CD14-positive monocyte (primary cell): ENCODE measurements at regions not wholly inside any gene's neighbourhood (a gene's known extent, or its start where the extent isn't known, plus 50 kb on each side); places are given as distances from the start of the nearest gene placed in this dataset.

Source experiments
- DNase-seq, 3 donors: peaks; one replicate each; pipeline ENCODE4 v3.0.0-alpha.2; 2011 to 2022
- H2AFZ ChIP-seq: 2 replicates; pipeline ENCODE4 v1.6.0; 2012; ENCODE audit warnings: mild to moderate bottlenecking, low read depth, low read length, inconsistent platforms; ENCODE audit not compliant: insufficient read depth, poor library complexity, severe bottlenecking
- H3K27ac ChIP-seq, 2 donors: 1 replicate in 1 of 2; 2 replicates in 1 of 2; pipeline ENCODE4 v1.5.1; 2012 to 2013; ENCODE audit warnings: low read length in 2 of 2, control low read depth in 1 of 2, inconsistent platforms in 1 of 2, low read depth in 1 of 2, mild to moderate bottlenecking in 1 of 2
- H3K27me3 ChIP-seq, 2 donors: one replicate each; pipeline versions ENCODE4 v1.6.0 to v1.6.1; 2011 to 2013; ENCODE audit warnings: low read length in 2 of 2; ENCODE audit not compliant: control insufficient read depth in 2 of 2, insufficient read depth in 2 of 2
- H3K36me3 ChIP-seq, 2 donors: replicated peaks in 1 of 2; 1 replicate in 1 of 2; 2 replicates in 1 of 2; pipeline versions ENCODE4 v1.5.1 to v1.6.1; 2012 to 2013; ENCODE audit warnings: low read length in 2 of 2, control low read depth in 1 of 2, inconsistent platforms in 1 of 2, mild to moderate bottlenecking in 1 of 2; ENCODE audit not compliant: insufficient read depth in 2 of 2, control insufficient read depth in 1 of 2
- H3K4me1 ChIP-seq, 2 donors: 1 replicate in 1 of 2; 2 replicates in 1 of 2; pipeline versions ENCODE4 v1.5.1 to v1.6.1; 2012 to 2013; ENCODE audit warnings: low read length in 2 of 2, control low read depth in 1 of 2, inconsistent platforms in 1 of 2, mild to moderate bottlenecking in 1 of 2, moderate library complexity in 1 of 2; ENCODE audit not compliant: insufficient read depth in 2 of 2, control insufficient read depth in 1 of 2
- H3K4me2 ChIP-seq: replicated peaks from 2 replicates; pipeline ENCODE3; 2012; ENCODE audit warnings: low read length, moderate library complexity, mild to moderate bottlenecking; ENCODE audit not compliant: poor library complexity, severe bottlenecking; ENCODE audit errors: extremely low read depth
- H3K4me3 ChIP-seq, 3 experiments: fragments of 200-600 bp in 1 of 3; sonication (generic) in 1 of 3; replicated peaks in 1 of 3; 1 replicate in 2 of 3; 2 replicates in 1 of 3; pipeline ENCODE4 v1.5.1; 2011 to 2013; ENCODE audit warnings: low read length in 3 of 3, mild to moderate bottlenecking in 3 of 3, control low read depth in 2 of 3, low read depth in 2 of 3, inconsistent platforms in 1 of 3, moderate library complexity in 1 of 3
- H3K79me2 ChIP-seq: 2 replicates; pipeline ENCODE4 v1.6.0; 2012; ENCODE audit warnings: mild to moderate bottlenecking, control low read depth, inconsistent platforms, low read length, moderate library complexity; ENCODE audit not compliant: insufficient read depth
- H3K9ac ChIP-seq: 2 replicates; pipeline ENCODE4 v1.6.0; 2017; ENCODE audit warnings: low read length, mild to moderate bottlenecking; ENCODE audit not compliant: insufficient read depth, poor library complexity, severe bottlenecking
- H3K9me3 ChIP-seq, 2 donors: replicated peaks in 1 of 2; 1 replicate in 1 of 2; 2 replicates in 1 of 2; pipeline versions ENCODE4 v1.5.1 to v1.6.1; 2012 to 2013; ENCODE audit warnings: low read length in 2 of 2, control low read depth in 1 of 2; ENCODE audit not compliant: control insufficient read depth in 1 of 2, insufficient read depth in 1 of 2
- H4K20me1 ChIP-seq: 2 replicates; pipeline ENCODE4 v1.6.0; 2012; ENCODE audit warnings: mild to moderate bottlenecking, low read length, control low read depth, moderate library complexity; ENCODE audit not compliant: insufficient read depth
- H3K27ac Mint-ChIP-seq, 7 donors: one replicate each; pipeline ENCODE4 v1.8.0; 2020; ENCODE audit warnings: mild to moderate bottlenecking in 7 of 7, mixed read lengths in 7 of 7, moderate library complexity in 6 of 7, inconsistent platforms in 2 of 7
- H3K27me3 Mint-ChIP-seq, 3 donors: one replicate each; pipeline ENCODE4 v1.8.0; 2021 to 2022; ENCODE audit warnings: low read depth in 3 of 3, mild to moderate bottlenecking in 3 of 3, mixed read lengths in 3 of 3, moderate library complexity in 3 of 3, inconsistent platforms in 1 of 3
- H3K36me3 Mint-ChIP-seq, 2 donors: one replicate each; pipeline ENCODE4 v1.8.0; 2020; ENCODE audit warnings: mixed read lengths in 2 of 2, inconsistent platforms in 1 of 2, mild to moderate bottlenecking in 1 of 2
- H3K4me1 Mint-ChIP-seq: one replicate; pipeline ENCODE4 v1.8.0; 2020; ENCODE audit warnings: mild to moderate bottlenecking, mixed read lengths
- H3K4me3 Mint-ChIP-seq, 2 donors: one replicate each; pipeline ENCODE4 v1.8.0; 2020; ENCODE audit warnings: mild to moderate bottlenecking in 2 of 2, mixed read lengths in 2 of 2, moderate library complexity in 1 of 2
- H3K9me3 Mint-ChIP-seq, 7 donors: one replicate each; pipeline ENCODE4 v1.8.0; 2020 to 2022; ENCODE audit warnings: mixed read lengths in 7 of 7, mild to moderate bottlenecking in 6 of 7, moderate library complexity in 6 of 7, inconsistent platforms in 2 of 7
- CTCF ChIP-seq: fragments of 200-600 bp; IDR thresholded peaks from one replicate; pipeline ENCODE4 v1.8.0; 2022; ENCODE audit warnings: antibody characterized with exemption, mild to moderate bottlenecking
- WGBS: methylation state at CpG from one replicate; pipeline ENCODE4 v1.1.5; 2013; ENCODE audit warnings: missing lambda C conversion rate; ENCODE audit not compliant: insufficient coverage; 5-methylcytosine and 5-hydroxymethylcytosine counted together
- intact Hi-C, 2 donors: fragments of 100-400 bp; cut with micrococcal nuclease; formaldehyde crosslinking; loops; one replicate each; pipeline versions ENCODE4 v1.15.0 to v1.15.1; 2023

- no peaks in the 10 kb centered on the region for H3K79me2 ChIP-seq
- WGBS: 80% methylated on average over 2 of the region's 2 CpGs
These were observed 408.6 kb downstream of the TCERG1L start for GRCh38 chr10:130902929-130903328.

GRCh38 chr10:130904676-130905075, 406.8 kb downstream of the TCERG1L start:
- peaks cover 0 to 3% (median 0%) of the 10 kb centered on the region in 3 donors for H3K27me3 Mint-ChIP-seq
- intact Hi-C loops: no loop called here
- Histone ChIP-seq H3K9ac (no peak overlapping the region), H3K4me1 (no peaks in the 10 kb centered on the region), H2AFZ (no peak overlapping the region), H3K4me3 (no peak overlapping the region), H3K27ac (no peak overlapping the region), H3K9me3 (no peaks in the 10 kb centered on the region), H4K20me1 (no peaks in the 10 kb centered on the region), H3K27me3 (no peaks in the 10 kb centered on the region), H3K4me2 (no peak overlapping the region), H3K79me2 (no peaks in the 10 kb centered on the region), H3K36me3 (no peaks in the 10 kb centered on the region)
- H3K4me3 Mint-ChIP-seq: no peak overlapping the region
- H3K4me1 Mint-ChIP-seq: no peaks in the 10 kb centered on the region
- H3K27ac Mint-ChIP-seq: no peak overlapping the region
- H3K9me3 Mint-ChIP-seq: peaks cover 0 to 3% (median 0%) of the 10 kb centered on the region in 7 donors
- no peak for DNase-seq
- H3K36me3 Mint-ChIP-seq: no peaks in the 10 kb centered on the region
- 85% methylated on average over 8 of the region's 8 CpGs for WGBS
- TF ChIP-seq CTCF: no peak

More at GRCh38 chr10:130902929-130903328, 408.6 kb downstream of the TCERG1L start:
- no peaks in the 10 kb centered on the region for H3K9me3 ChIP-seq
- DNase-seq: no peak
- Mint-ChIP-seq H3K4me3 (no peak overlapping the region), H3K27me3 (peaks cover 0 to 2% (median 0%) of the 10 kb centered on the region in 3 donors), H3K36me3 (no peaks in the 10 kb centered on the region), H3K9me3 (peaks cover 0 to 3% (median 0%) of the 10 kb centered on the region in 7 donors), H3K4me1 (no peaks in the 10 kb centered on the region), H3K27ac (no peak overlapping the region)
- H3K4me3 ChIP-seq: no peak overlapping the region
- no peaks in the 10 kb centered on the region for H3K36me3 ChIP-seq
- no peaks in the 10 kb centered on the region for H3K27me3 ChIP-seq
- no peak for TF ChIP-seq CTCF
- no peak overlapping the region for H2AFZ ChIP-seq
- intact Hi-C loops: no loop called here
- H3K9ac ChIP-seq: no peak overlapping the region
- H3K4me1 ChIP-seq: no peaks in the 10 kb centered on the region
- H3K4me2 ChIP-seq: no peak overlapping the region
- H3K27ac ChIP-seq: no peak overlapping the region
- H4K20me1 ChIP-seq: no peaks in the 10 kb centered on the region
